ENCODE measurements at regions not wholly inside any gene's neighbourhood (a gene's known extent, or its start where the extent isn't known, plus 50 kb on each side); places are given as distances from the start of the nearest gene placed in this dataset.

DNA sequence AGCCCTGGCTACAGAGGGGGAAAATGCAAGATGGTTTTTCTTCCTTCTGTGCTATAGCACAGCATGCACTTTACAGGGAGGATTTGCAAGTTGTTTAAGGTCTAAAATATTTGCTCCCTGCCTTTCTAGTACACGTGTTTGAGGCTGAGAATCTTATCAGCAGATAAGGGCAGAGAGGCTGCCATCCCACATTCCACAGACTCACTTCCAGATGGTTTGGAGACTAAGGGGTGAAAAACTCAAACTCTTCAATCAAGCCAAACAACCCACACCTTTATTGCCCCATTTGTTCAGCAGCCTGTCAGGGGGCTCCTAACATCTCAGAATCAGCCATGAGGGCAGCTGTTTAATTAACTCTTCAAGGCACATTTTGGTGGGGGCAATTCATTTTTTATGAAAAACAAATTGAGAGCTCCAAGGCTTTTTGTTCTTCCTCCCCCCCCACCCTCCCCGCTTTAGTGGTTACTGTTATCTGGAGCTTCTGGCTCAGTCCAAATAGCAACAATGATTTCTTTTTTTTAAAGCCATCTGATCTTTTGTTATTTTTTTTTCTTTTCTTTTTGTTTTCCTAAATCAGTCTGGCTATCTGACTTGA lies 242.6 kb upstream of the NT5C1B start:
- TF ChIP-seq, protein P1, sequence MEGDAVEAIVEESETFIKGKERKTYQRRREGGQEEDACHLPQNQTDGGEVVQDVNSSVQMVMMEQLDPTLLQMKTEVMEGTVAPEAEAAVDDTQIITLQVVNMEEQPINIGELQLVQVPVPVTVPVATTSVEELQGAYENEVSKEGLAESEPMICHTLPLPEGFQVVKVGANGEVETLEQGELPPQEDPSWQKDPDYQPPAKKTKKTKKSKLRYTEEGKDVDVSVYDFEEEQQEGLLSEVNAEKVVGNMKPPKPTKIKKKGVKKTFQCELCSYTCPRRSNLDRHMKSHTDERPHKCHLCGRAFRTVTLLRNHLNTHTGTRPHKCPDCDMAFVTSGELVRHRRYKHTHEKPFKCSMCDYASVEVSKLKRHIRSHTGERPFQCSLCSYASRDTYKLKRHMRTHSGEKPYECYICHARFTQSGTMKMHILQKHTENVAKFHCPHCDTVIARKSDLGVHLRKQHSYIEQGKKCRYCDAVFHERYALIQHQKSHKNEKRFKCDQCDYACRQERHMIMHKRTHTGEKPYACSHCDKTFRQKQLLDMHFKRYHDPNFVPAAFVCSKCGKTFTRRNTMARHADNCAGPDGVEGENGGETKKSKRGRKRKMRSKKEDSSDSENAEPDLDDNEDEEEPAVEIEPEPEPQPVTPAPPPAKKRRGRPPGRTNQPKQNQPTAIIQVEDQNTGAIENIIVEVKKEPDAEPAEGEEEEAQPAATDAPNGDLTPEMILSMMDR (conservative IDR thresholded peaks at IDR 0.05; ENCODE audit: low read depth, low read length), result no peak
- no peak for TF ChIP-seq POLR2A (IDR thresholded peaks at IDR 0.05; ENCODE audit: low read depth, low read length)
- TF ChIP-seq RAD21 (IDR thresholded peaks at IDR 0.05; ENCODE audit: low read length), result no peak

Measured in IMR-90 (cell line).